Esophagus muscularis mucosa (tissue), 4 donors: ENCODE measurements at regions not wholly inside any gene's neighbourhood (a gene's known extent, or its start where the extent isn't known, plus 50 kb on each side); places are given as distances from the start of the nearest gene placed in this dataset.

Experiments
- CTCF ChIP-seq, 3 experiments: fragments of 200-600 bp in 2 of 3; fragments of 450-650 bp in 1 of 3; sonication (generic) in 2 of 3; IDR thresholded peaks; one replicate each; pipeline ENCODE4 v1.5.1; 2017 to 2019; ENCODE audit warnings: antibody characterized with exemption in 3 of 3, mild to moderate bottlenecking in 2 of 3, moderate library complexity in 1 of 3
- EP300 ChIP-seq: sonication (generic); formaldehyde crosslinking; IDR thresholded peaks from one replicate; pipeline ENCODE4 v1.6.1; 2017; ENCODE audit warnings: antibody characterized with exemption
- POLR2AphosphoS5 ChIP-seq, 2 donors: sonication (generic); formaldehyde crosslinking; IDR thresholded peaks; one replicate each; pipeline ENCODE4 v1.6.1; 2017; ENCODE audit warnings: antibody characterized with exemption in 2 of 2

GRCh38 chr2:145546091-145546490, 1026.2 kb upstream of the ZEB2 start:
- TF ChIP-seq CTCF (IDR thresholded peaks at IDR 0.05) = no peak
- TF ChIP-seq EP300 = no peak
- no peak for TF ChIP-seq POLR2AphosphoS5 (IDR thresholded peaks at IDR 0.05)
